CD14-positive monocyte (primary cell): ENCODE measurements at regions not wholly inside any gene's neighbourhood (a gene's known extent, or its start where the extent isn't known, plus 50 kb on each side); places are given as distances from the start of the nearest gene placed in this dataset.

Experiments used
- DNase-seq, 3 donors: peaks; one replicate each; pipeline ENCODE4 v3.0.0-alpha.2; 2011 to 2022
- H2AFZ ChIP-seq: 2 replicates; pipeline ENCODE4 v1.6.0; 2012; ENCODE audit warnings: mild to moderate bottlenecking, low read depth, low read length, inconsistent platforms; ENCODE audit not compliant: insufficient read depth, poor library complexity, severe bottlenecking
- H3K27ac ChIP-seq, 2 donors: 1 replicate in 1 of 2; 2 replicates in 1 of 2; pipeline ENCODE4 v1.5.1; 2012 to 2013; ENCODE audit warnings: low read length in 2 of 2, control low read depth in 1 of 2, inconsistent platforms in 1 of 2, low read depth in 1 of 2, mild to moderate bottlenecking in 1 of 2
- H3K27me3 ChIP-seq, 2 donors: one replicate each; pipeline versions ENCODE4 v1.6.0 to v1.6.1; 2011 to 2013; ENCODE audit warnings: low read length in 2 of 2; ENCODE audit not compliant: control insufficient read depth in 2 of 2, insufficient read depth in 2 of 2
- H3K36me3 ChIP-seq, 2 donors: replicated peaks in 1 of 2; 1 replicate in 1 of 2; 2 replicates in 1 of 2; pipeline versions ENCODE4 v1.5.1 to v1.6.1; 2012 to 2013; ENCODE audit warnings: low read length in 2 of 2, control low read depth in 1 of 2, inconsistent platforms in 1 of 2, mild to moderate bottlenecking in 1 of 2; ENCODE audit not compliant: insufficient read depth in 2 of 2, control insufficient read depth in 1 of 2
- H3K4me1 ChIP-seq, 2 donors: 1 replicate in 1 of 2; 2 replicates in 1 of 2; pipeline versions ENCODE4 v1.5.1 to v1.6.1; 2012 to 2013; ENCODE audit warnings: low read length in 2 of 2, control low read depth in 1 of 2, inconsistent platforms in 1 of 2, mild to moderate bottlenecking in 1 of 2, moderate library complexity in 1 of 2; ENCODE audit not compliant: insufficient read depth in 2 of 2, control insufficient read depth in 1 of 2
- H3K4me2 ChIP-seq: replicated peaks from 2 replicates; pipeline ENCODE3; 2012; ENCODE audit warnings: low read length, moderate library complexity, mild to moderate bottlenecking; ENCODE audit not compliant: poor library complexity, severe bottlenecking; ENCODE audit errors: extremely low read depth
- H3K4me3 ChIP-seq, 3 experiments: fragments of 200-600 bp in 1 of 3; sonication (generic) in 1 of 3; replicated peaks in 1 of 3; 1 replicate in 2 of 3; 2 replicates in 1 of 3; pipeline ENCODE4 v1.5.1; 2011 to 2013; ENCODE audit warnings: low read length in 3 of 3, mild to moderate bottlenecking in 3 of 3, control low read depth in 2 of 3, low read depth in 2 of 3, inconsistent platforms in 1 of 3, moderate library complexity in 1 of 3
- H3K79me2 ChIP-seq: 2 replicates; pipeline ENCODE4 v1.6.0; 2012; ENCODE audit warnings: mild to moderate bottlenecking, control low read depth, inconsistent platforms, low read length, moderate library complexity; ENCODE audit not compliant: insufficient read depth
- H3K9ac ChIP-seq: 2 replicates; pipeline ENCODE4 v1.6.0; 2017; ENCODE audit warnings: low read length, mild to moderate bottlenecking; ENCODE audit not compliant: insufficient read depth, poor library complexity, severe bottlenecking
- H3K9me3 ChIP-seq, 2 donors: replicated peaks in 1 of 2; 1 replicate in 1 of 2; 2 replicates in 1 of 2; pipeline versions ENCODE4 v1.5.1 to v1.6.1; 2012 to 2013; ENCODE audit warnings: low read length in 2 of 2, control low read depth in 1 of 2; ENCODE audit not compliant: control insufficient read depth in 1 of 2, insufficient read depth in 1 of 2
- H4K20me1 ChIP-seq: 2 replicates; pipeline ENCODE4 v1.6.0; 2012; ENCODE audit warnings: mild to moderate bottlenecking, low read length, control low read depth, moderate library complexity; ENCODE audit not compliant: insufficient read depth
- H3K27ac Mint-ChIP-seq, 7 donors: one replicate each; pipeline ENCODE4 v1.8.0; 2020; ENCODE audit warnings: mild to moderate bottlenecking in 7 of 7, mixed read lengths in 7 of 7, moderate library complexity in 6 of 7, inconsistent platforms in 2 of 7
- H3K27me3 Mint-ChIP-seq, 3 donors: one replicate each; pipeline ENCODE4 v1.8.0; 2021 to 2022; ENCODE audit warnings: low read depth in 3 of 3, mild to moderate bottlenecking in 3 of 3, mixed read lengths in 3 of 3, moderate library complexity in 3 of 3, inconsistent platforms in 1 of 3
- H3K36me3 Mint-ChIP-seq, 2 donors: one replicate each; pipeline ENCODE4 v1.8.0; 2020; ENCODE audit warnings: mixed read lengths in 2 of 2, inconsistent platforms in 1 of 2, mild to moderate bottlenecking in 1 of 2
- H3K4me1 Mint-ChIP-seq: one replicate; pipeline ENCODE4 v1.8.0; 2020; ENCODE audit warnings: mild to moderate bottlenecking, mixed read lengths
- H3K4me3 Mint-ChIP-seq, 2 donors: one replicate each; pipeline ENCODE4 v1.8.0; 2020; ENCODE audit warnings: mild to moderate bottlenecking in 2 of 2, mixed read lengths in 2 of 2, moderate library complexity in 1 of 2
- H3K9me3 Mint-ChIP-seq, 7 donors: one replicate each; pipeline ENCODE4 v1.8.0; 2020 to 2022; ENCODE audit warnings: mixed read lengths in 7 of 7, mild to moderate bottlenecking in 6 of 7, moderate library complexity in 6 of 7, inconsistent platforms in 2 of 7
- CTCF ChIP-seq: fragments of 200-600 bp; IDR thresholded peaks from one replicate; pipeline ENCODE4 v1.8.0; 2022; ENCODE audit warnings: antibody characterized with exemption, mild to moderate bottlenecking
- WGBS: methylation state at CpG from one replicate; pipeline ENCODE4 v1.1.5; 2013; ENCODE audit warnings: missing lambda C conversion rate; ENCODE audit not compliant: insufficient coverage; 5-methylcytosine and 5-hydroxymethylcytosine counted together
- intact Hi-C, 2 donors: fragments of 100-400 bp; cut with micrococcal nuclease; formaldehyde crosslinking; loops; one replicate each; pipeline versions ENCODE4 v1.15.0 to v1.15.1; 2023

GRCh38 chr1:70556541-70556940 lies 145.5 kb downstream of the CTH start:
- no CpG with 5 or more reads among the region's 2 CpGs for WGBS
- Histone ChIP-seq H3K36me3 (no peaks in the 10 kb centered on the region), H3K4me2 (no peak overlapping the region), H4K20me1 (no peaks in the 10 kb centered on the region), H3K4me3 (no peak overlapping the region), H3K9ac (no peak overlapping the region), H2AFZ (no peak overlapping the region), H3K27me3 (no peaks in the 10 kb centered on the region), H3K27ac (no peak overlapping the region), H3K79me2 (no peaks in the 10 kb centered on the region), H3K9me3 (no peaks in the 10 kb centered on the region), H3K4me1 (no peaks in the 10 kb centered on the region)
- Mint-ChIP-seq H3K9me3 (peaks cover 0 to 4% (median 2%) of the 10 kb centered on the region in 7 donors), H3K27ac (no peak overlapping the region), H3K4me1 (no peaks in the 10 kb centered on the region), H3K36me3 (no peaks in the 10 kb centered on the region), H3K4me3 (no peak overlapping the region), H3K27me3 (peaks cover 0 to 4% (median 3%) of the 10 kb centered on the region in 3 donors)
- TF ChIP-seq CTCF = no peak
- no peak for DNase-seq
- intact Hi-C loops = no loop called here

DNA sequence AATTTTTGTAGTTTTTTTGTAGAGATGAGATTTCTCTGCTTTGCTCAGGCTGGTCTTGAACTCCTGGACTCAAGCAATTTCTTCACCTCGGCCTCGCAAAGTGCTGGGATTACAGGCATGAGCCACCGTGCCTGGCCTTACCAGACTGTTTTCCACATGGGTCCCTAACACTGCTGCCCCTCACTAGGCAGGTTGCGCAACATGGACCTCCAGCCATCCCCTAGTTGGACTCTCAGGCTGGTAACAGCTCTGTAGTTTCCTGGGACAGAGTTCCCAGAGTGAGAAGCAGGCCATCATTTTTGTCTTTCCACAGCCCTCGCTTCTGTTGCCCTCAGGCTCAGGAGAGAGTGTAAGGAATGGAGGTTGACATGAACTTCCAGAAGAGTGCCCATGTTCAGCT lies 156.1 kb downstream of the CTH start:
- Histone ChIP-seq H3K4me1 (no peaks in the 10 kb centered on the region), H3K4me2 (no peak overlapping the region), H3K27me3 (no peaks in the 10 kb centered on the region), H2AFZ (no peak overlapping the region), H3K9me3 (no peaks in the 10 kb centered on the region), H4K20me1 (no peaks in the 10 kb centered on the region), H3K9ac (no peak overlapping the region), H3K79me2 (no peaks in the 10 kb centered on the region), H3K36me3 (no peaks in the 10 kb centered on the region), H3K4me3 (no peak overlapping the region), H3K27ac (no peak overlapping the region)
- Mint-ChIP-seq H3K27me3 (peaks cover 0 to 1% (median 1%) of the 10 kb centered on the region in 3 donors), H3K27ac (no peak overlapping the region), H3K4me3 (no peak overlapping the region), H3K9me3 (peaks cover 0 to 8% (median 4%) of the 10 kb centered on the region in 7 donors), H3K36me3 (no peaks in the 10 kb centered on the region), H3K4me1 (no peaks in the 10 kb centered on the region)
- WGBS = 97% methylated on average over 4 of the region's 5 CpGs
- TF ChIP-seq CTCF = no peak
- intact Hi-C loops = no loop called here
- no peak for DNase-seq
